ENCODE measurements at regions not wholly inside any gene's neighbourhood (a gene's known extent, or its start where the extent isn't known, plus 50 kb on each side); places are given as distances from the start of the nearest gene placed in this dataset.
"Not testable (repeated sequence)": the region's sequence is repeated elsewhere in the genome, so short reads cannot be mapped to it uniquely, and the experiment has no call there.

- no peak overlapping the region for H3K9ac ChIP-seq (ENCODE audit: insufficient read length, low read depth)
- H3K4me1 ChIP-seq (ENCODE audit: insufficient read depth, insufficient read length) = no peaks in the 10 kb centered on the region
- no peak overlapping the region for H3K4me3 ChIP-seq (ENCODE audit: insufficient read length, low read depth)
- H3K27me3 ChIP-seq (ENCODE audit: insufficient read depth, insufficient read length) = no peaks in the 10 kb centered on the region
- TF ChIP-seq SUZ12 (IDR thresholded peaks at IDR 0.05; ENCODE audit: extremely low read depth, insufficient read depth, insufficient read length) (no peak), ZNF274 (IDR thresholded peaks at IDR 0.05; ENCODE audit: low read depth, low read length) (no peak), YY1 (IDR thresholded peaks at IDR 0.05; ENCODE audit: insufficient read depth, insufficient read length) (no peak)
- no peak for DNase-seq (ENCODE audit: low read depth, low spot score)
- H3K36me3 ChIP-seq (ENCODE audit: insufficient read depth, insufficient read length, low read length) = no peaks in the 10 kb centered on the region
- H3K9me3 ChIP-seq (ENCODE audit: insufficient read depth, low read length) = no peaks in the 10 kb centered on the region; the same call in 1 of the 2 replicates
Measured at GRCh38 chr2:238776003-238776760, 71.7 kb upstream of the TWIST2 start.

- H3K9ac ChIP-seq (ENCODE audit: insufficient read length, low read depth); H3K4me3 ChIP-seq (ENCODE audit: insufficient read length, low read depth); H3K36me3 ChIP-seq (ENCODE audit: insufficient read depth, insufficient read length, low read length); H3K9me3 ChIP-seq (ENCODE audit: insufficient read depth, low read length); H3K4me1 ChIP-seq (ENCODE audit: insufficient read depth, insufficient read length); H3K27me3 ChIP-seq (ENCODE audit: insufficient read depth, insufficient read length); DNase-seq (ENCODE audit: low read depth, low spot score): not testable (repeated sequence)
Measured at GRCh38 chr2:238776761-238777046, 71.2 kb upstream of the TWIST2 start.

GRCh38 chr2:238777369-238778067, 70.4 kb upstream of the TWIST2 start:
- no peaks in the 10 kb centered on the region for H3K27me3 ChIP-seq (ENCODE audit: insufficient read depth, insufficient read length)
- no peak for TF ChIP-seq SUZ12 (IDR thresholded peaks at IDR 0.05; ENCODE audit: extremely low read depth, insufficient read depth, insufficient read length)
- TF ChIP-seq ZNF274 (IDR thresholded peaks at IDR 0.05; ENCODE audit: low read depth, low read length) = no peak
- no peak for TF ChIP-seq YY1 (IDR thresholded peaks at IDR 0.05; ENCODE audit: insufficient read depth, insufficient read length)
- no peak overlapping the region for H3K4me3 ChIP-seq (ENCODE audit: insufficient read length, low read depth)
- H3K9me3 ChIP-seq (ENCODE audit: insufficient read depth, low read length) = no peaks in the 10 kb centered on the region; the same call in 1 of the 2 replicates
- no peaks in the 10 kb centered on the region for H3K36me3 ChIP-seq (ENCODE audit: insufficient read depth, insufficient read length, low read length)
- no peaks in the 10 kb centered on the region for H3K4me1 ChIP-seq (ENCODE audit: insufficient read depth, insufficient read length)
- H3K9ac ChIP-seq (ENCODE audit: insufficient read length, low read depth) = no peak overlapping the region
- no peak for DNase-seq (ENCODE audit: low read depth, low spot score)

- no peak overlapping the region for H3K4me3 ChIP-seq (ENCODE audit: insufficient read length, low read depth)
- peak; percentile 48 for DNase-seq (ENCODE audit: low read depth, low spot score)
Measured at GRCh38 chr2:238784671-238785527, 63.0 kb upstream of the TWIST2 start.

GRCh38 chr2:238785528-238785860, 62.4 kb upstream of the TWIST2 start:
- no peak for TF ChIP-seq SUZ12 (IDR thresholded peaks at IDR 0.05; ENCODE audit: extremely low read depth, insufficient read depth, insufficient read length)
- no peak for TF ChIP-seq YY1 (IDR thresholded peaks at IDR 0.05; ENCODE audit: insufficient read depth, insufficient read length)
- no peak for TF ChIP-seq ZNF274 (IDR thresholded peaks at IDR 0.05; ENCODE audit: low read depth, low read length)
- H3K9me3 ChIP-seq (ENCODE audit: insufficient read depth, low read length) = no peaks in the 10 kb centered on the region
- DNase-seq (ENCODE audit: low read depth, low spot score) = no peak
- peaks cover 3% of the 10 kb centered on the region for H3K4me1 ChIP-seq (ENCODE audit: insufficient read depth, insufficient read length)
- H3K4me3 ChIP-seq (ENCODE audit: insufficient read length, low read depth) = no peak overlapping the region
- H3K36me3 ChIP-seq (ENCODE audit: insufficient read depth, insufficient read length, low read length) = no peaks in the 10 kb centered on the region
- H3K9ac ChIP-seq (ENCODE audit: insufficient read length, low read depth) = no peak overlapping the region
- H3K27me3 ChIP-seq (ENCODE audit: insufficient read depth, insufficient read length) = peaks cover 2% of the 10 kb centered on the region

More at GRCh38 chr2:238784671-238785527, 63.0 kb upstream of the TWIST2 start:
- no peaks in the 10 kb centered on the region for H3K36me3 ChIP-seq (ENCODE audit: insufficient read depth, insufficient read length, low read length)
- no peak overlapping the region for H3K9ac ChIP-seq (ENCODE audit: insufficient read length, low read depth)
- H3K9me3 ChIP-seq (ENCODE audit: insufficient read depth, low read length) = no peaks in the 10 kb centered on the region
- H3K4me1 ChIP-seq (ENCODE audit: insufficient read depth, insufficient read length) = peaks cover 3% of the 10 kb centered on the region
- peaks cover 2% of the 10 kb centered on the region for H3K27me3 ChIP-seq (ENCODE audit: insufficient read depth, insufficient read length)
- TF ChIP-seq ZNF274 (IDR thresholded peaks at IDR 0.05; ENCODE audit: low read depth, low read length) (no peak), SUZ12 (IDR thresholded peaks at IDR 0.05; ENCODE audit: extremely low read depth, insufficient read depth, insufficient read length) (no peak), YY1 (IDR thresholded peaks at IDR 0.05; ENCODE audit: insufficient read depth, insufficient read length) (no peak)

- peaks cover 2% of the 10 kb centered on the region for H3K27me3 ChIP-seq (ENCODE audit: insufficient read depth, insufficient read length)
- DNase-seq (ENCODE audit: low read depth, low spot score) = no peak
- no peaks in the 10 kb centered on the region for H3K36me3 ChIP-seq (ENCODE audit: insufficient read depth, insufficient read length, low read length)
- no peak overlapping the region for H3K4me3 ChIP-seq (ENCODE audit: insufficient read length, low read depth)
- peak overlapping the region; percentile 7 for H3K9ac ChIP-seq (ENCODE audit: insufficient read length, low read depth)
- H3K9me3 ChIP-seq (ENCODE audit: insufficient read depth, low read length) = no peaks in the 10 kb centered on the region; the same call in 1 of the 2 replicates
- H3K4me1 ChIP-seq (ENCODE audit: insufficient read depth, insufficient read length) = peaks cover 3% of the 10 kb centered on the region
- TF ChIP-seq YY1 (IDR thresholded peaks at IDR 0.05; ENCODE audit: insufficient read depth, insufficient read length) (no peak), ZNF274 (IDR thresholded peaks at IDR 0.05; ENCODE audit: low read depth, low read length) (no peak), SUZ12 (IDR thresholded peaks at IDR 0.05; ENCODE audit: extremely low read depth, insufficient read depth, insufficient read length) (no peak)
Measured at GRCh38 chr2:238786379-238786778, 61.5 kb upstream of the TWIST2 start.

All from NT2/D1 (cell line).